A673 (cell line): ENCODE measurements at regions not wholly inside any gene's neighbourhood (a gene's known extent, or its start where the extent isn't known, plus 50 kb on each side); places are given as distances from the start of the nearest gene placed in this dataset.

ENCODE experiments used
- EZH2 ChIP-seq: fragments of 200-600 bp; sonication (generic); IDR thresholded peaks from 2 replicates; pipeline ENCODE4 v1.6.1; 2017; ENCODE audit warnings: borderline replicate concordance, low read depth, mild to moderate bottlenecking, mixed read lengths, antibody characterized with exemption, low read length; ENCODE audit not compliant: poor library complexity, severe bottlenecking
- TF ChIP-seq, protein P1 (sequence below): fragments of 300-800, 200-600 bp; sonication (generic); conservative IDR thresholded peaks from 2 replicates; pipeline ENCODE4 v1.5.1; 2017; ENCODE audit warnings: low read depth, mild to moderate bottlenecking, antibody characterized with exemption, low read length, moderate library complexity, mixed read lengths

DNA sequence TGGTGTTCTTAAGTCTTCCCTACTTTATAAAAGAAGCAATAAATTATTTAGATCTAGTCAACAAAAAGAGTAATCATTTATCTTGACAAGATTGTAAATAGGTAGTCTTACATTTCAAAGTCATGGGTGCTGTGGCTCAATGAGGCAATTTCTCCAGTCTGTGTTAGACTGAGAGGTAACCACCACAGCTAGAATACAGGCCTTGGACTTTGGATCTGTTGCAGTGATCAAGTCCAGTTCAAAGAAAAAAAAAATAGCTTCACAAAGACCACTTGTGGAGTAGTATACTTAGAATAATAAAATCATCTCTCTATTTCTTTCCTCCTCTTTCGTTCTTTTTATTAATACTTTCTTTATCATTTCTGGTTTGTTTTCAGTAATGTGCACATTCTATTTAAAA, 93.1 kb upstream of the FSIP2 start:
- TF ChIP-seq, protein P1, sequence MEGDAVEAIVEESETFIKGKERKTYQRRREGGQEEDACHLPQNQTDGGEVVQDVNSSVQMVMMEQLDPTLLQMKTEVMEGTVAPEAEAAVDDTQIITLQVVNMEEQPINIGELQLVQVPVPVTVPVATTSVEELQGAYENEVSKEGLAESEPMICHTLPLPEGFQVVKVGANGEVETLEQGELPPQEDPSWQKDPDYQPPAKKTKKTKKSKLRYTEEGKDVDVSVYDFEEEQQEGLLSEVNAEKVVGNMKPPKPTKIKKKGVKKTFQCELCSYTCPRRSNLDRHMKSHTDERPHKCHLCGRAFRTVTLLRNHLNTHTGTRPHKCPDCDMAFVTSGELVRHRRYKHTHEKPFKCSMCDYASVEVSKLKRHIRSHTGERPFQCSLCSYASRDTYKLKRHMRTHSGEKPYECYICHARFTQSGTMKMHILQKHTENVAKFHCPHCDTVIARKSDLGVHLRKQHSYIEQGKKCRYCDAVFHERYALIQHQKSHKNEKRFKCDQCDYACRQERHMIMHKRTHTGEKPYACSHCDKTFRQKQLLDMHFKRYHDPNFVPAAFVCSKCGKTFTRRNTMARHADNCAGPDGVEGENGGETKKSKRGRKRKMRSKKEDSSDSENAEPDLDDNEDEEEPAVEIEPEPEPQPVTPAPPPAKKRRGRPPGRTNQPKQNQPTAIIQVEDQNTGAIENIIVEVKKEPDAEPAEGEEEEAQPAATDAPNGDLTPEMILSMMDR = no peak
- no peak for TF ChIP-seq EZH2
